GM12878 (cell line): ENCODE measurements at regions not wholly inside any gene's neighbourhood (a gene's known extent, or its start where the extent isn't known, plus 50 kb on each side); places are given as distances from the start of the nearest gene placed in this dataset.

Experiments used
- ATAC-seq: fragments of 200-7000 bp; cut with Tn5 transposase; 3 replicates; pipeline ENCODE4 v1.9.1; 2020; ENCODE audit warnings: mild to moderate bottlenecking, moderate library complexity
- BruUV-seq: library from RNA; stranded (reverse); fragments of 400-500 nt; replicated peaks from 2 replicates; lab custom pipeline; 2021; lab: Mats Ljungman, UMichigan
- CTCF ChIA-PET: fragments of 300-600 bp; sonication (Branson Sonifier 250); formaldehyde crosslinking; extraction: SDS; loops from one replicate; lab custom pipeline; 2021; ENCODE audit warnings: inconsistent platforms; lab: Yijun Ruan, JAX
- POLR2A ChIA-PET: fragments of 350-600 bp; formaldehyde crosslinking; extraction: SDS; loops from one replicate; lab custom pipeline; 2021; ENCODE audit warnings: inconsistent platforms; lab: Charles Lee
- RAD21 ChIA-PET: fragments of 300-600 bp; sonication (Branson Sonifier 250); formaldehyde crosslinking; loops from one replicate; lab custom pipeline; 2023; ENCODE audit warnings: antibody characterized with exemption; ENCODE audit not compliant: unreplicated experiment; lab: Charles Lee
- SMC1A ChIA-PET: fragments of 300-600 bp; sonication (Branson Sonifier 250); formaldehyde crosslinking; loops from one replicate; lab custom pipeline; 2023; ENCODE audit not compliant: unreplicated experiment, uncharacterized antibody; lab: Charles Lee
- DNase-seq: peaks from one replicate; pipeline ENCODE4 v3.0.0-alpha.2; 2011; ENCODE audit warnings: low read depth, low spot score
- FAIRE-seq: peaks from 3 replicates; lab custom pipeline; 2011; peaks lifted over from hg19 to GRCh38; lab: Jason Lieb, UNC
- H2AFZ ChIP-seq: 2 replicates; pipeline ENCODE4 v1.6.0; 2011; ENCODE audit warnings: low read depth, low read length, control low read depth; ENCODE audit not compliant: control insufficient read depth
- H3K27ac ChIP-seq: 2 replicates; pipeline ENCODE4 v1.5.1; 2011; ENCODE audit warnings: control low read depth; ENCODE audit not compliant: control insufficient read depth, insufficient read depth
- H3K27me3 ChIP-seq, 2 experiments: replicated peaks in 1 of 2; 2 replicates each; pipeline versions ENCODE4 v1.6.0 to v1.6.1; 2011; ENCODE audit warnings: low read length in 1 of 2; ENCODE audit not compliant: control insufficient read depth in 2 of 2, insufficient read depth in 2 of 2
- H3K36me3 ChIP-seq, 2 experiments: 2 replicates each; pipeline ENCODE4 v1.5.1; 2011; ENCODE audit warnings: low read length in 1 of 2; ENCODE audit not compliant: control insufficient read depth in 2 of 2, insufficient read depth in 2 of 2
- H3K4me1 ChIP-seq: 2 replicates; pipeline ENCODE4 v1.6.1; 2011; ENCODE audit warnings: mild to moderate bottlenecking, low read length, moderate library complexity, mixed read lengths; ENCODE audit not compliant: control insufficient read depth, insufficient read depth
- H3K4me2 ChIP-seq: 2 replicates; pipeline ENCODE4 v1.6.0; 2011; ENCODE audit warnings: control low read depth; ENCODE audit not compliant: control insufficient read depth, insufficient read depth
- H3K4me3 ChIP-seq: fragments of 200-600 bp; sonication (generic); 2 replicates; pipeline ENCODE4 v1.5.1; 2016
- H3K79me2 ChIP-seq: 2 replicates; pipeline ENCODE4 v1.6.0; 2011; ENCODE audit warnings: low read length; ENCODE audit not compliant: control insufficient read depth, insufficient read depth
- H3K9ac ChIP-seq: 2 replicates; pipeline ENCODE4 v1.8.0; 2011; ENCODE audit warnings: low read length, control low read depth, mixed read lengths; ENCODE audit not compliant: control insufficient read depth, insufficient read depth
- H3K9me3 ChIP-seq: replicated peaks from 3 replicates; pipeline ENCODE4 v1.5.1; 2011; ENCODE audit warnings: mild to moderate bottlenecking, low read length; ENCODE audit not compliant: control insufficient read depth, insufficient read depth
- H4K20me1 ChIP-seq: 2 replicates; pipeline ENCODE4 v1.6.0; 2011; ENCODE audit not compliant: control insufficient read depth, insufficient read depth
- ATF7 ChIP-seq: fragments of 450-650 bp; IDR thresholded peaks from 2 replicates; pipeline ENCODE4 v1.6.1; 2016; ENCODE audit warnings: low read depth, mild to moderate bottlenecking
- POLR2AphosphoS2 ChIP-seq: IDR thresholded peaks from 2 replicates; pipeline ENCODE4 v1.6.1; 2011; ENCODE audit warnings: low read depth, mild to moderate bottlenecking, low read length, improper control_type of control experiment, moderate library complexity
- RAD21 ChIP-seq: IDR thresholded peaks from 2 replicates; pipeline ENCODE4 v1.6.1; 2011; ENCODE audit warnings: mild to moderate bottlenecking, low read depth, low read length, moderate library complexity; ENCODE audit not compliant: insufficient read depth
- SKIL ChIP-seq: fragments of 450-650 bp; IDR thresholded peaks from 2 replicates; pipeline ENCODE4 v1.6.1; 2017; ENCODE audit warnings: mild to moderate bottlenecking, low read depth, inconsistent platforms; ENCODE audit not compliant: poor library complexity, severe bottlenecking
- SMC3 ChIP-seq: IDR thresholded peaks from 2 replicates; pipeline ENCODE4 v1.6.1; 2011; ENCODE audit warnings: low read length, improper control_type of control experiment, borderline replicate concordance
- YY1 ChIP-seq: IDR thresholded peaks from 2 replicates; pipeline ENCODE4 v1.6.1; 2011; ENCODE audit warnings: low read depth, mild to moderate bottlenecking, low read length
- WGBS: methylation state at CpG from one replicate; pipeline ENCODE4 v1.1.6; 2016; ENCODE audit warnings: low lambda C conversion rate; ENCODE audit not compliant: insufficient replicate concordance, insufficient coverage; ENCODE audit errors: missing lambda C conversion rate; 5-methylcytosine and 5-hydroxymethylcytosine counted together
- in situ Hi-C: fragments of 300-500 bp; cut with MboI; formaldehyde crosslinking; loops from 9 replicates; pipeline ENCODE4 v1.14.3; 2018; ENCODE audit warnings: mixed read lengths
- intact Hi-C: fragments of 100-400 bp; cut with micrococcal nuclease; formaldehyde crosslinking; loops from one replicate; pipeline ENCODE4 v1.14.2; 2022; ENCODE audit not compliant: unreplicated experiment
- TF ChIP-seq, protein P1 (sequence below), 3 experiments: IDR thresholded peaks in 2 of 3; conservative IDR thresholded peaks in 1 of 3; 2 replicates each; pipeline ENCODE4 v1.5.1; 2011; ENCODE audit warnings: low read depth in 3 of 3, low read length in 3 of 3, mild to moderate bottlenecking in 3 of 3, control low read depth in 2 of 3, moderate library complexity in 2 of 3, inconsistent platforms in 1 of 3, mixed read lengths in 1 of 3; ENCODE audit not compliant: control insufficient read depth in 2 of 3, insufficient read depth in 1 of 3; ENCODE audit errors: extremely low read depth in 1 of 3

- in situ Hi-C loops = no loop called here
- Histone ChIP-seq H3K4me3 (no peak overlapping the region), H3K4me1 (no peaks in the 10 kb centered on the region), H3K27ac (no peak overlapping the region), H3K9me3 (no peaks in the 10 kb centered on the region), H4K20me1 (no peaks in the 10 kb centered on the region), H3K9ac (no peak overlapping the region), H2AFZ (no peak overlapping the region), H3K4me2 (no peak overlapping the region), H3K79me2 (no peaks in the 10 kb centered on the region), H3K27me3 (no peaks in the 10 kb centered on the region), H3K36me3 (no peaks in the 10 kb centered on the region)
- ChIA-PET RAD21 (interaction anchor here (1.0 to 1.5 kb wide), 3 partner anchors 125 to 315 kb away, joined by 3 to 4 read pairs (median 3); no protein-coding TSS in a partner anchor), POLR2A (no interaction called here), CTCF (interaction anchor here (0.6 to 6.3 kb wide), 21 partner anchors 9 to 332 kb away, joined by 3 to 55 read pairs (median 4); no protein-coding TSS in a partner anchor), SMC1A (interaction anchor here (0.6 to 2.9 kb wide), 5 partner anchors 50 to 438 kb away, joined by 3 to 13 read pairs (median 3); no protein-coding TSS in a partner anchor)
- FAIRE-seq = no peak
- no peak for DNase-seq
- intact Hi-C loops = loop anchor here (5.0 kb wide), 1 partner anchor 206 kb away; no protein-coding TSS in a partner anchor
- no peak for ATAC-seq
- WGBS = 2% methylated on average over 4 of the region's 4 CpGs
- BruUV-seq = no TSS peak
- TF ChIP-seq POLR2AphosphoS2 = no peak
- peak; percentile 47 for TF ChIP-seq RAD21
- TF ChIP-seq YY1 = 0 out of 2 replicates have a peak, but pooled peaks have one; percentile 16
- TF ChIP-seq SKIL = no peak
- TF ChIP-seq ATF7 = no peak
- peak; percentile 42; the same call in 1 of the 2 replicates for TF ChIP-seq SMC3
- TF ChIP-seq, protein P1, sequence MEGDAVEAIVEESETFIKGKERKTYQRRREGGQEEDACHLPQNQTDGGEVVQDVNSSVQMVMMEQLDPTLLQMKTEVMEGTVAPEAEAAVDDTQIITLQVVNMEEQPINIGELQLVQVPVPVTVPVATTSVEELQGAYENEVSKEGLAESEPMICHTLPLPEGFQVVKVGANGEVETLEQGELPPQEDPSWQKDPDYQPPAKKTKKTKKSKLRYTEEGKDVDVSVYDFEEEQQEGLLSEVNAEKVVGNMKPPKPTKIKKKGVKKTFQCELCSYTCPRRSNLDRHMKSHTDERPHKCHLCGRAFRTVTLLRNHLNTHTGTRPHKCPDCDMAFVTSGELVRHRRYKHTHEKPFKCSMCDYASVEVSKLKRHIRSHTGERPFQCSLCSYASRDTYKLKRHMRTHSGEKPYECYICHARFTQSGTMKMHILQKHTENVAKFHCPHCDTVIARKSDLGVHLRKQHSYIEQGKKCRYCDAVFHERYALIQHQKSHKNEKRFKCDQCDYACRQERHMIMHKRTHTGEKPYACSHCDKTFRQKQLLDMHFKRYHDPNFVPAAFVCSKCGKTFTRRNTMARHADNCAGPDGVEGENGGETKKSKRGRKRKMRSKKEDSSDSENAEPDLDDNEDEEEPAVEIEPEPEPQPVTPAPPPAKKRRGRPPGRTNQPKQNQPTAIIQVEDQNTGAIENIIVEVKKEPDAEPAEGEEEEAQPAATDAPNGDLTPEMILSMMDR (IDR thresholded peaks at IDR 0.05 in 2 of 3, conservative IDR thresholded peaks at IDR 0.05 in 1 of 3; ENCODE audit: control insufficient read depth in 2 of 3, extremely low read depth in 1 of 3, insufficient read depth in 1 of 3, low read depth in 3 of 3, low read length in 3 of 3) = peak; percentile 50 to 69 (median 69); a peak in 5 of 6 replicates
Observed at GRCh38 chr20:60262967-60263603, 304.9 kb downstream of the CDH26 start.
